HEK293 (cell line): ENCODE measurements at regions not wholly inside any gene's neighbourhood (a gene's known extent, or its start where the extent isn't known, plus 50 kb on each side); places are given as distances from the start of the nearest gene placed in this dataset.
A peak's percentile ranks its signal among the peaks of the same experiment; 100 is the strongest.

Source experiments
- CTCF ChIA-PET: fragments of 350-600 bp; formaldehyde crosslinking; extraction: SDS; loops from one replicate; lab custom pipeline; 2021; ENCODE audit warnings: antibody characterized with exemption; lab: Yijun Ruan, JAX
- POLR2A ChIA-PET: fragments of 300-600 bp; formaldehyde crosslinking; extraction: SDS; loops from one replicate; lab custom pipeline; 2020; ENCODE audit warnings: antibody characterized with exemption, inconsistent platforms; lab: Yijun Ruan, JAX
- H3K27ac ChIP-seq: fragments of 200-500 bp; sonication (Bioruptor generic); 2 replicates; pipeline ENCODE4 v1.5.1; 2014; ENCODE audit warnings: low read depth, low read length, control low read depth, inconsistent platforms; ENCODE audit errors: extremely low read depth
- H3K36me3 ChIP-seq, 2 experiments: fragments of 200-500 bp in 1 of 2; sonication (Bioruptor generic) in 1 of 2; 1 replicate in 1 of 2; 2 replicates in 1 of 2; pipeline ENCODE4 v1.5.1; 2014 to 2017; ENCODE audit warnings: inconsistent platforms in 2 of 2, low read length in 2 of 2; ENCODE audit not compliant: control insufficient read depth in 2 of 2, insufficient read depth in 1 of 2
- H3K4me1 ChIP-seq: fragments of 200-500 bp; sonication (Bioruptor generic); 2 replicates; pipeline ENCODE4 v1.5.1; 2014; ENCODE audit warnings: mild to moderate bottlenecking, low read length, inconsistent platforms; ENCODE audit not compliant: control insufficient read depth, insufficient read depth
- H3K4me3 ChIP-seq: 2 replicates; pipeline ENCODE4 v1.5.1; 2011; ENCODE audit warnings: low read depth, mild to moderate bottlenecking, control low read depth, low read length, moderate library complexity
- H3K9me3 ChIP-seq: fragments of 200-500 bp; sonication (Bioruptor generic); 2 replicates; pipeline ENCODE4 v1.5.1; 2014; ENCODE audit warnings: low read depth, low read length, inconsistent platforms; ENCODE audit not compliant: control insufficient read depth, insufficient read depth
- BCL11B ChIP-seq: fragments of 450-650 bp; formaldehyde crosslinking; IDR thresholded peaks from 2 replicates; pipeline ENCODE4 v1.5.1; 2016; ENCODE audit warnings: low read depth, missing biosample characterization, missing genetic modification characterization
- CTCF ChIP-seq: fragments of 450-650 bp; formaldehyde crosslinking; IDR thresholded peaks from 2 replicates; pipeline ENCODE4 v1.5.1; 2016; ENCODE audit warnings: missing biosample characterization, missing genetic modification characterization
- HOXC10 ChIP-seq: sonication (generic); formaldehyde crosslinking; IDR thresholded peaks from 2 replicates; pipeline ENCODE4 v1.8.1; 2023; ENCODE audit warnings: mild to moderate bottlenecking, missing genetic modification reagents
- SALL2 ChIP-seq: fragments of 450-650 bp; formaldehyde crosslinking; IDR thresholded peaks from 2 replicates; pipeline ENCODE4 v1.5.0; 2017; ENCODE audit warnings: missing biosample characterization, mild to moderate bottlenecking, missing genetic modification characterization, borderline replicate concordance
- ZBTB17 ChIP-seq: fragments of 450-650 bp; formaldehyde crosslinking; IDR thresholded peaks from 2 replicates; pipeline ENCODE4 v1.5.1; 2016; ENCODE audit warnings: missing biosample characterization, missing genetic modification characterization
- ZFP41 ChIP-seq: fragments of 450-650 bp; formaldehyde crosslinking; IDR thresholded peaks from 2 replicates; pipeline ENCODE4 v1.5.1; 2016; ENCODE audit warnings: missing biosample characterization, missing genetic modification characterization, borderline replicate concordance
- ZNF266 ChIP-seq: fragments of 450-650 bp; formaldehyde crosslinking; IDR thresholded peaks from 2 replicates; pipeline ENCODE4 v1.5.1; 2016; ENCODE audit warnings: missing biosample characterization, missing genetic modification characterization, low read depth
- ZNF37A ChIP-seq: fragments of 450-650 bp; IDR thresholded peaks from 2 replicates; pipeline ENCODE4 v1.5.1; 2018; ENCODE audit warnings: missing biosample characterization, missing genetic modification characterization
- ZNF416 ChIP-seq: fragments of 450-650 bp; formaldehyde crosslinking; IDR thresholded peaks from 2 replicates; pipeline ENCODE4 v1.5.1; 2016; ENCODE audit warnings: missing biosample characterization, missing genetic modification characterization
- ZNF426 ChIP-seq: fragments of 450-650 bp; formaldehyde crosslinking; IDR thresholded peaks from 2 replicates; pipeline ENCODE4 v1.5.1; 2017; ENCODE audit warnings: missing biosample characterization, missing genetic modification characterization, mild to moderate bottlenecking, inconsistent platforms, moderate library complexity
- ZNF518A ChIP-seq: fragments of 450-650 bp; formaldehyde crosslinking; conservative IDR thresholded peaks from 2 replicates; pipeline ENCODE4 v1.5.1; 2016; ENCODE audit warnings: low read depth, missing biosample characterization, missing genetic modification characterization
- ZNF544 ChIP-seq: fragments of 450-650 bp; formaldehyde crosslinking; IDR thresholded peaks from 2 replicates; pipeline ENCODE4 v1.5.0; 2017; ENCODE audit warnings: missing biosample characterization, missing genetic modification characterization
- ZNF558 ChIP-seq: fragments of 450-650 bp; formaldehyde crosslinking; IDR thresholded peaks from 2 replicates; pipeline ENCODE4 v1.5.1; 2016; ENCODE audit warnings: missing biosample characterization, missing genetic modification characterization
- ZNF654 ChIP-seq: fragments of 450-650 bp; formaldehyde crosslinking; IDR thresholded peaks from 2 replicates; pipeline ENCODE4 v1.5.1; 2016; ENCODE audit warnings: low read depth, missing biosample characterization, missing genetic modification characterization
- ZNF660 ChIP-seq: fragments of 450-650 bp; IDR thresholded peaks from 2 replicates; pipeline ENCODE4 v1.5.1; 2018; ENCODE audit warnings: missing biosample characterization, mild to moderate bottlenecking, missing genetic modification characterization
- TF ChIP-seq, protein P1 (sequence below): fragments of 450-650 bp; formaldehyde crosslinking; IDR thresholded peaks from 2 replicates; pipeline ENCODE4 v1.5.1; 2016; ENCODE audit warnings: missing biosample characterization, missing genetic modification characterization, borderline replicate concordance
- TF ChIP-seq, protein P2 (sequence below): fragments of 450-650 bp; formaldehyde crosslinking; IDR thresholded peaks from 2 replicates; pipeline ENCODE4 v1.5.1; 2016; ENCODE audit warnings: missing biosample characterization, missing genetic modification characterization

DNA sequence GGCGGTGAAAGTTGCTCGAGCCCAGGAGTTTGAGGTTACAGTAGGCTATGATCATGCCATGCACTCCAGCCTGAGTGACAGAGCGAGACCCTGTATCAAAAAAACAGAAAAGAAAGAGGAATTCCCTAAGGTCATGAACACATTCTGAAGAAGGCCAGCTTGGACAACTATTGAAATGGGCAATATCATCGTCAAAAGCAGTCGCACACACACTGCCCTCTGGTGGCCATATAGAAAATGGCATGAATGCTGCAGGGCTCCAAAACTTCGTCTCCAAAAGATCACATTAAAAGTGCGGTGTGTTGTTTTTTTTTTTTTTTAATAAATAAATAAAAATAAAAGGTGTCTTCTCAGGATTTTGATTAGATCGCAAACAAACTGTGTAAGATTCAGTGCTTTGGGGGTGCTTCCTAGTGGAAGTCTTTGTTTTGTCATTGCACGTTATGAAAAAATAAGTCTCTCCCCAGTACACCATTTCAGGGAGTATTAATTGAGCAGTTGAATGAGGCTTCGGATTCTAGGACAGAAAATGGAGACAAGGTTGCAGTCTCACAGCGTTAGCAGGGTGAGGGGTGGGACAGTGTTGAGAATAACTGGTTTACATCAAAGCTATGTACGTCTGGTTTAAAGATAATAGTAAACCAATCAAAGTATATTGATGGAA, 87.5 kb upstream of the FMN2 start:
- Histone ChIP-seq H3K36me3 (no peaks in the 10 kb centered on the region), H3K9me3 (no peaks in the 10 kb centered on the region), H3K4me3 (no peak overlapping the region), H3K4me1 (peaks cover 6% of the 10 kb centered on the region), H3K27ac (no peak overlapping the region)
- TF ChIP-seq CTCF (tag by site-specific recombination) (0 out of 2 replicates have a peak, but pooled peaks have one; percentile 60), ZNF660 (tag by site-specific recombination) (peak; percentile 73), ZBTB17 (tag by site-specific recombination) (peak; percentile 58; the same call in 1 of the 2 replicates), ZNF654 (no peak; the same call in 1 of the 2 replicates)
- TF ChIP-seq, protein P1, sequence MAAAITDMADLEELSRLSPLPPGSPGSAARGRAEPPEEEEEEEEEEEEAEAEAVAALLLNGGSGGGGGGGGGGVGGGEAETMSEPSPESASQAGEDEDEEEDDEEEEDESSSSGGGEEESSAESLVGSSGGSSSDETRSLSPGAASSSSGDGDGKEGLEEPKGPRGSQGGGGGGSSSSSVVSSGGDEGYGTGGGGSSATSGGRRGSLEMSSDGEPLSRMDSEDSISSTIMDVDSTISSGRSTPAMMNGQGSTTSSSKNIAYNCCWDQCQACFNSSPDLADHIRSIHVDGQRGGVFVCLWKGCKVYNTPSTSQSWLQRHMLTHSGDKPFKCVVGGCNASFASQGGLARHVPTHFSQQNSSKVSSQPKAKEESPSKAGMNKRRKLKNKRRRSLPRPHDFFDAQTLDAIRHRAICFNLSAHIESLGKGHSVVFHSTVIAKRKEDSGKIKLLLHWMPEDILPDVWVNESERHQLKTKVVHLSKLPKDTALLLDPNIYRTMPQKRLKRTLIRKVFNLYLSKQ (tag by site-specific recombination): no peak
- POLR2A ChIA-PET: no interaction called here
- CTCF ChIA-PET: interaction anchor here (0.5 to 6.1 kb wide), 53 partner anchors 9 to 1919 kb away, joined by 3 to 62 read pairs (median 4); no protein-coding TSS in a partner anchor

DNA sequence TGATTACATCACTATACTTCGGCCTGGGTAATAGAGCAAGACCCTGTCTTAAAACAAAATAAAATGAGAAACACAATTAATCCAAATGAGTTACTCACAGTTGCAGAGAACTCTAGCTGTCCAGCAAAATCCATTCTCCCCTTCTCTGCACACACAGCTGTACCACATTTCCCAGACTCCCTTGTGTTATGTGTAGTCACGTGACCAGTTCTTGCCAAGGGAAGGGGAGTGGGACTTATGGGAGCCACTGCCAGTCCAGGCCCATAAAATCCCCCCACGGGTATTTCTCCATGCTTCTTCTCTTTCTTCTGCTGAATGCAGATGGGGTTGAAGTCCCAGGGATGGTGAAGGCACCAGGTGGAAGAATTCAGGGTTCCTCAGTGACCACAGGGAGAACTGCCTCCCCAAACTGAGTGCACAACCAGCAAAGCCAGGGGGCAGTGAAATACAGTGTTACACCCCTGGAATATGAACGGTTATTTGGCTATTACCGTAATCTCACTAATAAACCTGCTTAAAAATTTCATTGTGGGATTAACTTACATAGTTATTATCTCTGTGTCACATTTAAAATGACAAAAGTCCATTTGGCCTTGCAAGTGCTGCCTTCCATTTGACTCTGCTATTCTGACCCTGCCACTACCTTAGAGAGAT, 85.6 kb upstream of the FMN2 start:
- POLR2A ChIA-PET: no interaction called here
- TF ChIP-seq BCL11B (tag by site-specific recombination) (no peak), ZNF37A (tag by site-specific recombination) (no peak), ZFP41 (tag by site-specific recombination) (no peak), ZNF654 (no peak), ZNF416 (tag by site-specific recombination) (no peak), ZNF544 (no peak), ZNF426 (tag by site-specific recombination) (no peak), ZNF558 (tag by site-specific recombination) (no peak), HOXC10 (CRISPR knock-in tag) (no peak), ZNF266 (no peak), SALL2 (no peak), ZNF518A (tag by site-specific recombination) (no peak)
- TF ChIP-seq, protein P2, sequence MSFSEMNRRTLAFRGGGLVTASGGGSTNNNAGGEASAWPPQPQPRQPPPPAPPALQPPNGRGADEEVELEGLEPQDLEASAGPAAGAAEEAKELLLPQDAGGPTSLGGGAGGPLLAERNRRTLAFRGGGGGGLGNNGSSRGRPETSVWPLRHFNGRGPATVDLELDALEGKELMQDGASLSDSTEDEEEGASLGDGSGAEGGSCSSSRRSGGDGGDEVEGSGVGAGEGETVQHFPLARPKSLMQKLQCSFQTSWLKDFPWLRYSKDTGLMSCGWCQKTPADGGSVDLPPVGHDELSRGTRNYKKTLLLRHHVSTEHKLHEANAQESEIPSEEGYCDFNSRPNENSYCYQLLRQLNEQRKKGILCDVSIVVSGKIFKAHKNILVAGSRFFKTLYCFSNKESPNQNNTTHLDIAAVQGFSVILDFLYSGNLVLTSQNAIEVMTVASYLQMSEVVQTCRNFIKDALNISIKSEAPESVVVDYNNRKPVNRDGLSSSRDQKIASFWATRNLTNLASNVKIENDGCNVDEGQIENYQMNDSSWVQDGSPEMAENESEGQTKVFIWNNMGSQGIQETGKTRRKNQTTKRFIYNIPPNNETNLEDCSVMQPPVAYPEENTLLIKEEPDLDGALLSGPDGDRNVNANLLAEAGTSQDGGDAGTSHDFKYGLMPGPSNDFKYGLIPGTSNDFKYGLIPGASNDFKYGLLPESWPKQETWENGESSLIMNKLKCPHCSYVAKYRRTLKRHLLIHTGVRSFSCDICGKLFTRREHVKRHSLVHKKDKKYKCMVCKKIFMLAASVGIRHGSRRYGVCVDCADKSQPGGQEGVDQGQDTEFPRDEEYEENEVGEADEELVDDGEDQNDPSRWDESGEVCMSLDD: no peak
- Histone ChIP-seq H3K4me3 (no peak overlapping the region), H3K36me3 (no peaks in the 10 kb centered on the region), H3K4me1 (0 out of 2 replicates have a peak, but pooled peaks cover 2% of the 10 kb centered on the region), H3K9me3 (no peaks in the 10 kb centered on the region), H3K27ac (no peak overlapping the region; the same call in 1 of the 2 replicates)
- CTCF ChIA-PET: interaction anchor here (0.6 to 6.1 kb wide), 22 partner anchors 7 to 602 kb away, joined by 3 to 62 read pairs (median 4); no protein-coding TSS in a partner anchor
